Thyroid gland (tissue), 4 donors: ENCODE measurements at regions not wholly inside any gene's neighbourhood (a gene's known extent, or its start where the extent isn't known, plus 50 kb on each side); places are given as distances from the start of the nearest gene placed in this dataset.

ENCODE experiments used
- DNase-seq, 2 donors: peaks; one replicate each; pipeline ENCODE4 v3.0.0-alpha.2; 2019
- H3K27ac ChIP-seq, 3 donors: fragments of 200-600 bp; sonication (generic); 1 replicate in 2 of 3; 2 replicates in 1 of 3; pipeline ENCODE4 v1.5.1; 2016 to 2019; ENCODE audit warnings: mild to moderate bottlenecking in 1 of 3, moderate library complexity in 1 of 3
- H3K27me3 ChIP-seq: fragments of 200-600 bp; sonication (generic); one replicate; pipeline ENCODE4 v1.5.1; 2019
- H3K36me3 ChIP-seq, 2 donors: fragments of 200-600 bp; sonication (generic); one replicate each; pipeline ENCODE4 v1.5.1; 2016 to 2019
- H3K4me1 ChIP-seq, 2 donors: fragments of 200-600 bp; sonication (generic); one replicate each; pipeline ENCODE4 v1.5.1; 2017 to 2019
- H3K4me3 ChIP-seq, 3 donors: fragments of 200-600 bp; sonication (generic); replicated peaks in 1 of 3; 1 replicate in 2 of 3; 2 replicates in 1 of 3; pipeline ENCODE4 v1.5.1; 2016; ENCODE audit warnings: mild to moderate bottlenecking in 1 of 3
- H3K9me3 ChIP-seq: fragments of 200-600 bp; sonication (generic); one replicate; pipeline ENCODE4 v1.5.1; 2017
- CTCF ChIP-seq, 6 experiments: fragments of 200-600 bp in 3 of 6; fragments of 450-650 bp in 3 of 6; sonication (generic) in 3 of 6; IDR thresholded peaks; one replicate each; pipeline ENCODE4 v1.5.1; 2016 to 2019; ENCODE audit warnings: antibody characterized with exemption in 6 of 6, mild to moderate bottlenecking in 2 of 6, inconsistent platforms in 1 of 6, moderate library complexity in 1 of 6
- POLR2A ChIP-seq, 2 donors: fragments of 450-650 bp; IDR thresholded peaks; one replicate each; pipeline ENCODE4 v1.6.1; 2017; ENCODE audit warnings: antibody characterized with exemption in 2 of 2, mild to moderate bottlenecking in 2 of 2, moderate library complexity in 1 of 2
- WGBS, 2 donors: methylation state at CpG; one replicate each; pipeline ENCODE4 v1.1.5; 2017; 5-methylcytosine and 5-hydroxymethylcytosine counted together
- intact Hi-C: fragments of 100-400 bp; cut with DNase I; formaldehyde crosslinking; loops from one replicate; pipeline ENCODE4 v1.15.1; 2023

DNA sequence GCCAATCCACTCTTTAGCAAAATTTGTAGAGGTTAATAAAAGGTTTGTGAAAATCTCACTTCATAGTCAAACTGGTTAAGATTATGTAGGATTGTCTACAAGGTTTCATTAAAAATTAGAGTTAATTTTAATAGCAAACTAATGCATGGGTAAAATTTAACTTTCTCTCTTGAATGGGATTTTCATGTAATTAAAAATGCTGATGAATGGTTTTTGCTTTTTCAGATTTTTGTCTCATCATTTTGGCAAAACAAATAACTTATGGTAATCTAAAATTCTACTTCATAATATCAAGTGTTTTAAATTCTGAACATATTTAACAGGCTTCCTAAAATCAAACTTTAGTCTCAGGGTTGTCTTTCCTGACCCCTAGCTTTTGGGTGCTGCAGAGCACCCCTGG is 113.8 kb upstream of the FAM174A start:
- no peak overlapping the region for H3K4me3 ChIP-seq
- no peaks in the 10 kb centered on the region for H3K9me3 ChIP-seq
- DNase-seq: no peak
- no peaks in the 10 kb centered on the region for H3K36me3 ChIP-seq
- no peaks in the 10 kb centered on the region for H3K27me3 ChIP-seq
- intact Hi-C loops: no loop called here
- TF ChIP-seq POLR2A (IDR thresholded peaks at IDR 0.05) (no peak), CTCF (IDR thresholded peaks at IDR 0.05) (no peak)
- no peak overlapping the region for H3K27ac ChIP-seq
- no peaks in the 10 kb centered on the region for H3K4me1 ChIP-seq

- WGBS, 2 donors: 69 to 76% methylated on average over 1 of the region's 1 CpG
Measured at GRCh38 chr5:100418231-100418630, 116.9 kb upstream of the FAM174A start.

DNA sequence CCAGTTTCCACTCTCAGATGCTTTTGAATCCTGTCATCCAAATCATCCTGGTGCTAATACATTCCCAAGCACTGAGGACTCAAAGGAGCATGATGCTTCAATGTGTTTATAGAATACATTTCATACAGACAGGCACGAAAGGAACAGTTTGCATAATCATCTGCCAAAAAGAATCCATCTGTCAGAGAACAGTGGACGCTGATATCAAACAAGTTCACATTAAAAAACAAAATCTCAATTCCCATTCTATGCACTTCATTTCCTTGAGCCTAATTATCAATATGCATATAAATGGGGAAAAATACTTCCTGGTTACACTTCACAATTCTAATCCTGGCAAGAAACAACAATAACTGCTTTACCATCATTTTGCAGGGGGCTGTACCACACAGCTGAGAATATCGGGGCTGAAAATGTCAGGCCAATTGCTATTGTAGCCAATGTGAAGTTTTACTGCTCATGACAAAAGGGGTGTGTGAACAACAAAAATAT is 125.5 kb upstream of the FAM174A start:
- no peak for TF ChIP-seq POLR2A (IDR thresholded peaks at IDR 0.05)
- no peak for TF ChIP-seq CTCF (IDR thresholded peaks at IDR 0.05)
- no peaks in the 10 kb centered on the region for H3K9me3 ChIP-seq
- H3K36me3 ChIP-seq: no peaks in the 10 kb centered on the region
- H3K27me3 ChIP-seq: no peaks in the 10 kb centered on the region
- WGBS, 2 donors: 46 to 55% methylated on average over 3 of the region's 3 CpGs
- H3K4me3 ChIP-seq: no peak overlapping the region
- no peak for DNase-seq
- H3K4me1 ChIP-seq: peaks cover 0 to 5% of the 10 kb centered on the region in 2 donors
- no peak overlapping the region for H3K27ac ChIP-seq
- intact Hi-C loops: no loop called here

More at GRCh38 chr5:100418231-100418630, 116.9 kb upstream of the FAM174A start:
- Histone ChIP-seq H3K4me3 (no peak overlapping the region), H3K27me3 (no peaks in the 10 kb centered on the region), H3K36me3 (no peaks in the 10 kb centered on the region), H3K9me3 (no peaks in the 10 kb centered on the region), H3K4me1 (no peaks in the 10 kb centered on the region), H3K27ac (no peak overlapping the region)
- intact Hi-C loops: no loop called here
- DNase-seq: no peak
- TF ChIP-seq CTCF (IDR thresholded peaks at IDR 0.05) (no peak), POLR2A (IDR thresholded peaks at IDR 0.05) (no peak)

DNA sequence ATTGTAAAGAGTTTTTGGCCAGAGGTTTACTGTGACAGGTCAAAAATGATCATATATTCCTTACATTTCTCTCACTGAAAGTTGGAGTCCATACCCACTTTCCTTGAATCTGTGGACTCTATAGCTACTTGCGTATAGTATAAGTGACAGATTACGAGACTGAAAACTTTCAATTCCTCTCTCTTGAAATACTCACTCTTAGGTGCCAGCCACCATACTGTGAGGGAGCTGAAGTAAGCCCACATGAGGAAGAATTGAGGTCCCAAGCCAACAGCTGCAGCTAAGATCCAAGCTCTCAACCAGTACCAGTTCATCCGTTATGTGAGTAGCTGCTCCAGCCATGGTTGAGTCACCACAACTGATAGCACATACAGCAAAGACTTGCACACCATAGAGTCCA is 128.1 kb upstream of the FAM174A start:
- TF ChIP-seq CTCF (IDR thresholded peaks at IDR 0.05) (no peak), POLR2A (IDR thresholded peaks at IDR 0.05) (no peak)
- DNase-seq: no peak
- H3K4me1 ChIP-seq: peaks cover 0 to 5% of the 10 kb centered on the region in 2 donors
- H3K27ac ChIP-seq: no peak overlapping the region
- 83 to 91% methylated on average over 3 of the region's 3 CpGs for WGBS, 2 donors
- H3K27me3 ChIP-seq: no peaks in the 10 kb centered on the region
- H3K4me3 ChIP-seq: no peak overlapping the region
- no peaks in the 10 kb centered on the region for H3K36me3 ChIP-seq
- no peaks in the 10 kb centered on the region for H3K9me3 ChIP-seq
- intact Hi-C loops: no loop called here

DNA sequence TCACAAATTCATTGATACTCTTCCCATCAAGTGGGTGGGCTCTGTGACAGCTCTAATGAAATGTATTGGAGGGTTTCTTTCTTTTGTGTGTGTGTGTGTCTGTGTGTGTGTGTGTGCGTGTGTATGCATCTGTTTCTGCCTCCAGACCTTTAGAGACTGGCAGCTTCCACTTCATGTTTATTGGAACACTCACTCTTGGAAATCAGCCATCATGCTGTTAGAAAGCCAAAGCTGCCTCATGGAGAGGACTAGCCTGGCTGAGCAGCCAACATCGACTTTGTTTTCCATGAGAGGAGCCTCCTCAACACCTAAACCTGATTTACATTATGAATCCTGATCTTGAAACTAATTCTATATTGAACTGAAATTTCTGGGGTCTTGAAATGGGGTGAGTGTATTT is 128.5 kb upstream of the FAM174A start:
- H3K9me3 ChIP-seq: no peaks in the 10 kb centered on the region
- peak; percentile 44 to 63 for DNase-seq
- H3K27me3 ChIP-seq: no peaks in the 10 kb centered on the region
- intact Hi-C loops: no loop called here
- no peaks in the 10 kb centered on the region for H3K36me3 ChIP-seq
- peaks cover 0 to 5% of the 10 kb centered on the region in 2 donors for H3K4me1 ChIP-seq
- 33 to 37% methylated on average over 2 of the region's 2 CpGs for WGBS, 2 donors
- TF ChIP-seq CTCF (IDR thresholded peaks at IDR 0.05): no peak
- TF ChIP-seq POLR2A (IDR thresholded peaks at IDR 0.05): no peak
- H3K27ac ChIP-seq: no peak overlapping the region
- H3K4me3 ChIP-seq: no peak overlapping the region
